Activated CD8-positive, alpha-beta T cell treated with anti-CD3 and anti-CD28 coated beads for 36 hours (primary cell): ENCODE measurements at regions not wholly inside any gene's neighbourhood (a gene's known extent, or its start where the extent isn't known, plus 50 kb on each side); places are given as distances from the start of the nearest gene placed in this dataset.

Source experiments
- ATAC-seq: fragments of 200-7000 bp; cut with Tn5 transposase; one replicate; pipeline ENCODE4 v1.10.0; 2021; ENCODE audit warnings: mild to moderate bottlenecking, moderate library complexity
- CTCF ChIA-PET: fragments of 350-600 bp; sonication (Branson Sonifier 250); formaldehyde crosslinking; loops from one replicate; lab custom pipeline; 2021; ENCODE audit warnings: antibody characterized with exemption; lab: Charles Lee
- POLR2A ChIA-PET: fragments of 350-600 bp; sonication (Branson Sonifier 250); formaldehyde crosslinking; loops from one replicate; lab custom pipeline; 2021; ENCODE audit warnings: antibody characterized with exemption; lab: Charles Lee
- DNase-seq: peaks from one replicate; pipeline ENCODE4 v3.0.0-alpha.2; 2020
- H3K27ac Mint-ChIP-seq: one replicate; pipeline ENCODE4 v1.8.0; 2021; ENCODE audit warnings: mild to moderate bottlenecking, mixed read lengths
- H3K27me3 Mint-ChIP-seq: one replicate; pipeline ENCODE4 v1.8.0; 2021; ENCODE audit warnings: mixed read lengths
- H3K36me3 Mint-ChIP-seq: one replicate; pipeline ENCODE4 v1.8.0; 2021; ENCODE audit warnings: low read depth, mixed read lengths
- H3K4me1 Mint-ChIP-seq: one replicate; pipeline ENCODE4 v1.8.0; 2021; ENCODE audit warnings: low read depth, mixed read lengths
- H3K4me3 Mint-ChIP-seq: one replicate; pipeline ENCODE4 v1.8.0; 2021; ENCODE audit warnings: mild to moderate bottlenecking, moderate library complexity, mixed read lengths
- H3K9me3 Mint-ChIP-seq: one replicate; pipeline ENCODE4 v1.8.0; 2021; ENCODE audit warnings: mixed read lengths
- CTCF ChIP-seq: fragments of 200-600 bp; IDR thresholded peaks from one replicate; pipeline ENCODE4 v1.8.0; 2022; ENCODE audit warnings: antibody characterized with exemption, mild to moderate bottlenecking
- intact Hi-C: fragments of 100-400 bp; cut with micrococcal nuclease; formaldehyde crosslinking; loops from one replicate; pipeline ENCODE4 v1.10.0; 2022

GRCh38 chr1:115492880-115493279, 148.9 kb upstream of the VANGL1 start:
- intact Hi-C loops: no loop called here
- ATAC-seq (no peak), DNase-seq (no peak)
- H3K27ac Mint-ChIP-seq: no peak overlapping the region
- no peaks in the 10 kb centered on the region for H3K27me3 Mint-ChIP-seq
- POLR2A ChIA-PET: no interaction called here
- H3K4me1 Mint-ChIP-seq: no peaks in the 10 kb centered on the region
- no peak overlapping the region for H3K4me3 Mint-ChIP-seq
- no peak for TF ChIP-seq CTCF
- H3K36me3 Mint-ChIP-seq: no peaks in the 10 kb centered on the region
- CTCF ChIA-PET: no interaction called here
- H3K9me3 Mint-ChIP-seq: no peaks in the 10 kb centered on the region

- intact Hi-C loops: no loop called here
- DNase-seq (no peak), ATAC-seq (no peak)
- Mint-ChIP-seq H3K27me3 (no peaks in the 10 kb centered on the region), H3K9me3 (no peaks in the 10 kb centered on the region), H3K4me1 (no peaks in the 10 kb centered on the region), H3K36me3 (no peaks in the 10 kb centered on the region), H3K4me3 (no peak overlapping the region), H3K27ac (no peak overlapping the region)
- ChIA-PET CTCF (no interaction called here), POLR2A (no interaction called here)
- no peak for TF ChIP-seq CTCF
Observed at GRCh38 chr1:115492019-115492595, 149.7 kb upstream of the VANGL1 start.

- no peak for ATAC-seq
- H3K27me3 Mint-ChIP-seq: no peaks in the 10 kb centered on the region
- H3K9me3 Mint-ChIP-seq: no peaks in the 10 kb centered on the region
- no peak for DNase-seq
- no peak for TF ChIP-seq CTCF
- intact Hi-C loops: no loop called here
- CTCF ChIA-PET: no interaction called here
- H3K4me1 Mint-ChIP-seq: no peaks in the 10 kb centered on the region
- no peak overlapping the region for H3K4me3 Mint-ChIP-seq
- H3K36me3 Mint-ChIP-seq: no peaks in the 10 kb centered on the region
- POLR2A ChIA-PET: no interaction called here
- no peak overlapping the region for H3K27ac Mint-ChIP-seq
Observed at GRCh38 chr1:115491298-115492018, 150.3 kb upstream of the VANGL1 start.

GRCh38 chr1:115479055-115479482, 141.0 kb upstream of the NGF start:
- Mint-ChIP-seq H3K27me3 (peaks cover 4% of the 10 kb centered on the region), H3K9me3 (no peaks in the 10 kb centered on the region), H3K36me3 (no peaks in the 10 kb centered on the region), H3K4me3 (no peak overlapping the region), H3K27ac (no peak overlapping the region), H3K4me1 (no peaks in the 10 kb centered on the region)
- intact Hi-C loops: loop anchor here (10.0 kb wide), 1 partner anchor 116 kb away; no protein-coding TSS in a partner anchor
- TF ChIP-seq CTCF: no peak
- ChIA-PET CTCF (no interaction called here), POLR2A (no interaction called here)
- DNase-seq: no peak
- ATAC-seq: no peak

- ChIA-PET CTCF (no interaction called here), POLR2A (no interaction called here)
- Mint-ChIP-seq H3K9me3 (no peaks in the 10 kb centered on the region), H3K27me3 (peaks cover 7% of the 10 kb centered on the region), H3K4me1 (no peaks in the 10 kb centered on the region), H3K4me3 (no peak overlapping the region), H3K36me3 (no peaks in the 10 kb centered on the region), H3K27ac (no peak overlapping the region)
- intact Hi-C loops: loop anchor here (10.0 kb wide), 1 partner anchor 118 kb away; no protein-coding TSS in a partner anchor
- DNase-seq (no peak), ATAC-seq (no peak)
- no peak for TF ChIP-seq CTCF
Observed at GRCh38 chr1:115477071-115477470, 139.0 kb upstream of the NGF start.
